Spleen (tissue), 11 donors: ENCODE measurements at regions not wholly inside any gene's neighbourhood (a gene's known extent, or its start where the extent isn't known, plus 50 kb on each side); places are given as distances from the start of the nearest gene placed in this dataset.

Experiments used
- DNase-seq: peaks from one replicate; pipeline ENCODE4 v3.0.0-alpha.2; 2020
- H3K27ac ChIP-seq, 8 donors: fragments of 200-600 bp; sonication (generic) in 7 of 8; 1 replicate in 4 of 8; 2 replicates in 4 of 8; pipeline versions ENCODE4 v1.5.0 to v1.8.0; 2016 to 2021; ENCODE audit warnings: inconsistent platforms in 4 of 8, mild to moderate bottlenecking in 4 of 8, moderate library complexity in 1 of 8
- H3K27me3 ChIP-seq, 7 donors: fragments of 200-600 bp; sonication (generic) in 6 of 7; replicated peaks in 1 of 7; 1 replicate in 4 of 7; 2 replicates in 3 of 7; pipeline versions ENCODE4 v1.5.0 to v1.8.0; 2016 to 2021; ENCODE audit warnings: inconsistent platforms in 3 of 7, mild to moderate bottlenecking in 1 of 7
- H3K36me3 ChIP-seq, 6 donors: fragments of 200-600 bp; sonication (generic) in 5 of 6; 1 replicate in 4 of 6; 2 replicates in 2 of 6; pipeline versions ENCODE4 v1.5.0 to v1.8.0; 2016 to 2021; ENCODE audit warnings: inconsistent platforms in 2 of 6
- H3K4me1 ChIP-seq, 6 donors: fragments of 200-600 bp; sonication (generic) in 5 of 6; 1 replicate in 3 of 6; 2 replicates in 3 of 6; pipeline versions ENCODE4 v1.5.0 to v1.8.0; 2016 to 2021; ENCODE audit warnings: inconsistent platforms in 3 of 6
- H3K4me3 ChIP-seq, 8 donors: fragments of 200-600 bp; sonication (generic) in 7 of 8; 1 replicate in 4 of 8; 2 replicates in 4 of 8; pipeline versions ENCODE4 v1.5.0 to v1.8.0; 2016 to 2021; ENCODE audit warnings: inconsistent platforms in 4 of 8, mild to moderate bottlenecking in 4 of 8, moderate library complexity in 2 of 8
- H3K9me3 ChIP-seq, 8 donors: fragments of 200-600 bp; sonication (generic) in 7 of 8; 1 replicate in 4 of 8; 2 replicates in 4 of 8; pipeline versions ENCODE4 v1.5.0 to v1.8.0; 2016 to 2021; ENCODE audit warnings: inconsistent platforms in 4 of 8
- CTCF ChIP-seq, 11 experiments: fragments of 200-600 bp in 7 of 11; fragments of 450-650 bp in 4 of 11; sonication (generic) in 4 of 11; IDR thresholded peaks in 8 of 11; conservative IDR thresholded peaks in 3 of 11; 1 replicate in 7 of 11; 2 replicates in 4 of 11; pipeline versions ENCODE4 v1.4.0 to v1.8.0; 2016 to 2021; ENCODE audit warnings: antibody characterized with exemption in 11 of 11, inconsistent platforms in 4 of 11, mild to moderate bottlenecking in 1 of 11
- POLR2A ChIP-seq, 3 donors: fragments of 450-650 bp; IDR thresholded peaks; one replicate each; pipeline ENCODE4 v1.5.1; 2017; ENCODE audit warnings: antibody characterized with exemption in 3 of 3, mild to moderate bottlenecking in 1 of 3
- POLR2AphosphoS5 ChIP-seq, 3 donors: sonication (generic); formaldehyde crosslinking; IDR thresholded peaks; one replicate each; pipeline ENCODE4 v1.5.1; 2017; ENCODE audit warnings: antibody characterized with exemption in 3 of 3
- WGBS, 5 donors: extraction: QIAGEN DNeasy Blood & Tissue Kit in 3 of 5; methylation state at CpG; one replicate each; pipeline versions ENCODE4 v1.1.5 to v1.1.7; 2013 to 2018; 5-methylcytosine and 5-hydroxymethylcytosine counted together
- intact Hi-C: fragments of 100-400 bp; cut with DNase I; formaldehyde crosslinking; loops from one replicate; pipeline ENCODE4 v1.15.0; 2023; ENCODE audit warnings: low total_unique reads
- donor health status: healthy with polysubstance abuse.
- donor health status: DM: no; HTN: no; CAD: no; lungs with moderate emphysema.
- donor health status: DM: no; HTN: no; CAD: no.
- donor health status: Bipolar disorder and iron deficiency.
- donor health status: healthy.
- donor health status: DM: no; HTN: no; CAD: no.
- donor health status: DM: yes; HTN: yes; CAD: no.

- Histone ChIP-seq H3K27ac (no peak overlapping the region), H3K9me3 (no peaks in the 10 kb centered on the region), H3K4me3 (no peak overlapping the region), H3K27me3 (no peaks in the 10 kb centered on the region), H3K36me3 (no peaks in the 10 kb centered on the region), H3K4me1 (no peaks in the 10 kb centered on the region)
- TF ChIP-seq CTCF (IDR thresholded peaks at IDR 0.05 in 8 of 11, conservative IDR thresholded peaks at IDR 0.05 in 3 of 11): no peak
- TF ChIP-seq POLR2AphosphoS5 (IDR thresholded peaks at IDR 0.05): no peak
- no peak for TF ChIP-seq POLR2A (IDR thresholded peaks at IDR 0.05)
- 86 to 93% (median 91%) methylated on average over 2 of the region's 2 CpGs for WGBS, 5 donors
- DNase-seq: no peak
- intact Hi-C loops: no loop called here
Measured at GRCh38 chr10:64846700-64847099, 1325.5 kb downstream of the REEP3 start.

- TF ChIP-seq POLR2A (IDR thresholded peaks at IDR 0.05): no peak
- no peak for TF ChIP-seq CTCF (IDR thresholded peaks at IDR 0.05 in 8 of 11, conservative IDR thresholded peaks at IDR 0.05 in 3 of 11)
- TF ChIP-seq POLR2AphosphoS5 (IDR thresholded peaks at IDR 0.05): no peak
- H3K27me3 ChIP-seq: no peaks in the 10 kb centered on the region
- H3K9me3 ChIP-seq: no peaks in the 10 kb centered on the region
- WGBS, 5 donors: 51 to 57% (median 55%) methylated on average over 2 of the region's 2 CpGs
- no peak overlapping the region for H3K4me3 ChIP-seq
- no peaks in the 10 kb centered on the region for H3K4me1 ChIP-seq
- intact Hi-C loops: no loop called here
- no peak overlapping the region for H3K27ac ChIP-seq
- DNase-seq: no peak
- no peaks in the 10 kb centered on the region for H3K36me3 ChIP-seq
Measured at GRCh38 chr10:64855941-64856340, 1334.7 kb downstream of the REEP3 start.

- Histone ChIP-seq H3K27me3 (no peaks in the 10 kb centered on the region), H3K4me3 (no peak overlapping the region), H3K9me3 (no peaks in the 10 kb centered on the region), H3K27ac (no peak overlapping the region), H3K36me3 (no peaks in the 10 kb centered on the region), H3K4me1 (no peaks in the 10 kb centered on the region)
- 46 to 62% (median 51%) methylated on average over 2 of the region's 2 CpGs for WGBS, 5 donors
- TF ChIP-seq POLR2AphosphoS5 (IDR thresholded peaks at IDR 0.05) (no peak), POLR2A (IDR thresholded peaks at IDR 0.05) (no peak), CTCF (IDR thresholded peaks at IDR 0.05 in 8 of 11, conservative IDR thresholded peaks at IDR 0.05 in 3 of 11) (no peak)
- no peak for DNase-seq
- intact Hi-C loops: no loop called here
Measured at GRCh38 chr10:64859911-64860310, 1338.7 kb downstream of the REEP3 start.

GRCh38 chr10:64863836-64864235, 1342.6 kb downstream of the REEP3 start:
- intact Hi-C loops: no loop called here
- no peak for TF ChIP-seq CTCF (IDR thresholded peaks at IDR 0.05 in 8 of 11, conservative IDR thresholded peaks at IDR 0.05 in 3 of 11)
- TF ChIP-seq POLR2AphosphoS5 (IDR thresholded peaks at IDR 0.05): no peak
- TF ChIP-seq POLR2A (IDR thresholded peaks at IDR 0.05): no peak

More at GRCh38 chr10:64863836-64864235, 1342.6 kb downstream of the REEP3 start:
- Histone ChIP-seq H3K4me3 (no peak overlapping the region), H3K9me3 (no peaks in the 10 kb centered on the region), H3K27me3 (no peaks in the 10 kb centered on the region), H3K27ac (no peak overlapping the region), H3K36me3 (no peaks in the 10 kb centered on the region), H3K4me1 (no peaks in the 10 kb centered on the region)
- WGBS, 5 donors: 75 to 92% (median 80%) methylated on average over 1 of the region's 1 CpG
- DNase-seq: no peak
